Kidney (tissue), 13 donors: ENCODE measurements at regions not wholly inside any gene's neighbourhood (a gene's known extent, or its start where the extent isn't known, plus 50 kb on each side); places are given as distances from the start of the nearest gene placed in this dataset.
A peak's percentile ranks its signal among the peaks of the same experiment; 100 is the strongest.

ENCODE experiments used
- DNase-seq, 5 donors: peaks; one replicate each; pipeline ENCODE4 v3.0.0-alpha.2; 2013 to 2020
- FAIRE-seq: peaks from 2 replicates; lab custom pipeline; 2012; peaks lifted over from hg19 to GRCh38; lab: Jason Lieb, UNC
- H3K27ac ChIP-seq, 2 donors: one replicate each; pipeline ENCODE4 v1.7.0; 2013; ENCODE audit warnings: low read depth in 2 of 2, low read length in 2 of 2, inconsistent platforms in 1 of 2
- H3K27me3 ChIP-seq: one replicate; pipeline ENCODE4 v1.7.1; 2013; ENCODE audit warnings: low read length, inconsistent platforms; ENCODE audit not compliant: control insufficient read depth, insufficient read depth
- H3K36me3 ChIP-seq, 3 donors: one replicate each; pipeline versions ENCODE4 v1.7.0 to v1.7.1; 2013; ENCODE audit warnings: low read length in 3 of 3, control low read depth in 1 of 3, inconsistent platforms in 1 of 3; ENCODE audit not compliant: insufficient read depth in 3 of 3, control insufficient read depth in 2 of 3
- H3K4me1 ChIP-seq, 3 donors: one replicate each; pipeline versions ENCODE4 v1.7.0 to v1.7.1; 2013; ENCODE audit warnings: low read length in 3 of 3, inconsistent platforms in 1 of 3, low read depth in 1 of 3; ENCODE audit not compliant: control insufficient read depth in 2 of 3, insufficient read depth in 2 of 3
- H3K4me3 ChIP-seq, 3 donors: one replicate each; pipeline versions ENCODE4 v1.7.0 to v1.8.1; 2013; ENCODE audit warnings: low read length in 3 of 3, control low read depth in 1 of 3, inconsistent platforms in 1 of 3
- H3K9ac ChIP-seq, 3 donors: one replicate each; pipeline versions ENCODE4 v1.7.0 to v1.7.1; 2013; ENCODE audit warnings: low read length in 3 of 3, control low read depth in 1 of 3, inconsistent platforms in 1 of 3
- H3K9me3 ChIP-seq, 3 donors: one replicate each; pipeline versions ENCODE4 v1.7.0 to v1.7.1; 2013; ENCODE audit warnings: low read length in 3 of 3, control low read depth in 1 of 3, inconsistent platforms in 1 of 3; ENCODE audit not compliant: control insufficient read depth in 2 of 3, insufficient read depth in 1 of 3
- intact Hi-C: fragments of 100-400 bp; cut with DNase I; formaldehyde crosslinking; loops from one replicate; pipeline ENCODE4 v1.11.1; 2022
- TF ChIP-seq, protein P1 (sequence below): IDR thresholded peaks from 3 replicates; pipeline ENCODE4 v1.5.1; 2012; ENCODE audit warnings: mild to moderate bottlenecking, moderate library complexity, borderline replicate concordance; ENCODE audit not compliant: insufficient read depth; ENCODE audit errors: extremely low read depth
- donor health status: control.
- donor health status: control.
- donor health status: control.
- donor health status: control.
- donor health status: control.
- donor health status: DM: yes; HTN: yes; CAD: no.
- donor health status: Normal renal cell carcinoma (clear cell type).

- intact Hi-C loops = no loop called here
- H3K4me1 ChIP-seq = no peaks in the 10 kb centered on the region
- no peak overlapping the region for H3K4me3 ChIP-seq
- no peaks in the 10 kb centered on the region for H3K36me3 ChIP-seq
- H3K9ac ChIP-seq = no peak overlapping the region
- no peaks in the 10 kb centered on the region for H3K9me3 ChIP-seq
- H3K27ac ChIP-seq = no peak overlapping the region
- H3K27me3 ChIP-seq = no peaks in the 10 kb centered on the region
- TF ChIP-seq, protein P1, sequence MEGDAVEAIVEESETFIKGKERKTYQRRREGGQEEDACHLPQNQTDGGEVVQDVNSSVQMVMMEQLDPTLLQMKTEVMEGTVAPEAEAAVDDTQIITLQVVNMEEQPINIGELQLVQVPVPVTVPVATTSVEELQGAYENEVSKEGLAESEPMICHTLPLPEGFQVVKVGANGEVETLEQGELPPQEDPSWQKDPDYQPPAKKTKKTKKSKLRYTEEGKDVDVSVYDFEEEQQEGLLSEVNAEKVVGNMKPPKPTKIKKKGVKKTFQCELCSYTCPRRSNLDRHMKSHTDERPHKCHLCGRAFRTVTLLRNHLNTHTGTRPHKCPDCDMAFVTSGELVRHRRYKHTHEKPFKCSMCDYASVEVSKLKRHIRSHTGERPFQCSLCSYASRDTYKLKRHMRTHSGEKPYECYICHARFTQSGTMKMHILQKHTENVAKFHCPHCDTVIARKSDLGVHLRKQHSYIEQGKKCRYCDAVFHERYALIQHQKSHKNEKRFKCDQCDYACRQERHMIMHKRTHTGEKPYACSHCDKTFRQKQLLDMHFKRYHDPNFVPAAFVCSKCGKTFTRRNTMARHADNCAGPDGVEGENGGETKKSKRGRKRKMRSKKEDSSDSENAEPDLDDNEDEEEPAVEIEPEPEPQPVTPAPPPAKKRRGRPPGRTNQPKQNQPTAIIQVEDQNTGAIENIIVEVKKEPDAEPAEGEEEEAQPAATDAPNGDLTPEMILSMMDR = no peak
- FAIRE-seq = no peak
- DNase-seq = no peak
Observed at GRCh38 chrX:150152036-150152435, 211.1 kb upstream of the MAMLD1 start.

GRCh38 chrX:150152546-150152945 lies 210.6 kb upstream of the MAMLD1 start:
- no peak overlapping the region for H3K27ac ChIP-seq
- H3K27me3 ChIP-seq = no peaks in the 10 kb centered on the region
- TF ChIP-seq, protein P1 = no peak
- no peak for DNase-seq
- H3K4me1 ChIP-seq = no peaks in the 10 kb centered on the region
- H3K9ac ChIP-seq = no peak overlapping the region
- no peaks in the 10 kb centered on the region for H3K36me3 ChIP-seq
- no peak overlapping the region for H3K4me3 ChIP-seq
- intact Hi-C loops = no loop called here
- FAIRE-seq = no peak
- no peaks in the 10 kb centered on the region for H3K9me3 ChIP-seq

- Histone ChIP-seq H3K27ac (no peak overlapping the region), H3K36me3 (no peaks in the 10 kb centered on the region), H3K9me3 (no peaks in the 10 kb centered on the region), H3K27me3 (no peaks in the 10 kb centered on the region), H3K4me1 (no peaks in the 10 kb centered on the region), H3K9ac (no peak overlapping the region), H3K4me3 (no peak overlapping the region)
- intact Hi-C loops = no loop called here
- FAIRE-seq (no peak), DNase-seq (peak in 1 of 5 donors; percentile 77)
- TF ChIP-seq, protein P1 = no peak
Observed at GRCh38 chrX:150155436-150156035, 207.6 kb upstream of the MAMLD1 start.

DNA sequence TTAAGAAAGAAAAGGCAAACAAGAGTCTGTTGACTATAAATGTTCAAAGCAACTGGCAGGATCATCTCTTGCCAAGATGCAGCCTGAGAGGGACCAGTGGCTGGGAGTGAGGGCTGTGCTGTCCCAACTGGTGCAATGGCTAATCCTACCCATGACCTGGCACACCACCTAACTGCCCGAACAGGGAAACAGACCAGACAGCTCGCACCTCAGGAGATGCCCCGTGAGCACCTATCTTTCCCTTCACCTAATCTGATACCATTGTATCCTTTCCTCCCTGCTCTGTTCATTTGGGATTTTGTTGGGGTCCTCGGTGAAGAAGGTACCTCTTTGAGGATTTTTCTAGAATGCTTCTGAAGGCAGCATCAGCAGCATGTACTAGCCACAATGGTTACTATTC lies 206.5 kb upstream of the MAMLD1 start:
- no peaks in the 10 kb centered on the region for H3K27me3 ChIP-seq
- H3K27ac ChIP-seq = no peak overlapping the region
- intact Hi-C loops = no loop called here
- no peak for DNase-seq
- H3K9ac ChIP-seq = no peak overlapping the region
- no peaks in the 10 kb centered on the region for H3K4me1 ChIP-seq
- no peaks in the 10 kb centered on the region for H3K36me3 ChIP-seq
- no peak for FAIRE-seq
- no peak overlapping the region for H3K4me3 ChIP-seq
- TF ChIP-seq, protein P1 = no peak
- no peaks in the 10 kb centered on the region for H3K9me3 ChIP-seq
